ENCODE measurements at regions not wholly inside any gene's neighbourhood (a gene's known extent, or its start where the extent isn't known, plus 50 kb on each side); places are given as distances from the start of the nearest gene placed in this dataset.

GRCh38 chr3:117836296-117836695 is 1126.7 kb downstream of the TUSC7 start:
- no peak for ATAC-seq
- 25% methylated on average over 1 of the region's 1 CpG for WGBS (ENCODE audit: insufficient coverage, low coverage, low lambda C conversion rate, missing lambda C conversion rate)
- DNase-seq, result no peak
- intact Hi-C loops (cut with DNase I), result no loop called here
- Histone ChIP-seq H3K9me3 (no peaks in the 10 kb centered on the region), H3K36me3 (no peaks in the 10 kb centered on the region), H3K27me3 (no peaks in the 10 kb centered on the region), H3K27ac (no peak overlapping the region), H3K4me3 (no peak overlapping the region), H3K4me1 (no peaks in the 10 kb centered on the region)
- TF ChIP-seq POLR2A (IDR thresholded peaks at IDR 0.05), result no peak
- TF ChIP-seq, protein P1, sequence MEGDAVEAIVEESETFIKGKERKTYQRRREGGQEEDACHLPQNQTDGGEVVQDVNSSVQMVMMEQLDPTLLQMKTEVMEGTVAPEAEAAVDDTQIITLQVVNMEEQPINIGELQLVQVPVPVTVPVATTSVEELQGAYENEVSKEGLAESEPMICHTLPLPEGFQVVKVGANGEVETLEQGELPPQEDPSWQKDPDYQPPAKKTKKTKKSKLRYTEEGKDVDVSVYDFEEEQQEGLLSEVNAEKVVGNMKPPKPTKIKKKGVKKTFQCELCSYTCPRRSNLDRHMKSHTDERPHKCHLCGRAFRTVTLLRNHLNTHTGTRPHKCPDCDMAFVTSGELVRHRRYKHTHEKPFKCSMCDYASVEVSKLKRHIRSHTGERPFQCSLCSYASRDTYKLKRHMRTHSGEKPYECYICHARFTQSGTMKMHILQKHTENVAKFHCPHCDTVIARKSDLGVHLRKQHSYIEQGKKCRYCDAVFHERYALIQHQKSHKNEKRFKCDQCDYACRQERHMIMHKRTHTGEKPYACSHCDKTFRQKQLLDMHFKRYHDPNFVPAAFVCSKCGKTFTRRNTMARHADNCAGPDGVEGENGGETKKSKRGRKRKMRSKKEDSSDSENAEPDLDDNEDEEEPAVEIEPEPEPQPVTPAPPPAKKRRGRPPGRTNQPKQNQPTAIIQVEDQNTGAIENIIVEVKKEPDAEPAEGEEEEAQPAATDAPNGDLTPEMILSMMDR (IDR thresholded peaks at IDR 0.05), result no peak

DNA sequence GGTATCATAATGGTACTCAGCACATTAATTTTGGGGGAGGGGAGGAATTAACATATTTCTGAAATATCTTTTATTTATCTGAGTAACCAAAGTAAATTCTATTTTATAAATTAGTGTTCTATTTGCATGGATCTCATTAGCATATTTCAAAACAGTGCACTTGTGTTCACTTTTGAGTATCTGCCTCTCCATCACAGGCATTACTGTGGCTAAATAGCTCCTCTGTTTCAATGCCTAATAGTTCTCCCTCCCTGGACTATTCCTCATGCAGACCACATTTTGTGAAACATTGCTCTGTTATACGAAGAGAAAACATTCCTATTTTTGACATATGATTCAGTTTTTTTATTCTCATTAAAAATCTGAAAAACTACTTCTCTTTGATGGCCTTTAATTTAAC is 1127.8 kb downstream of the TUSC7 start:
- Histone ChIP-seq H3K27me3 (no peaks in the 10 kb centered on the region), H3K4me3 (no peak overlapping the region), H3K27ac (no peak overlapping the region), H3K9me3 (no peaks in the 10 kb centered on the region), H3K4me1 (no peaks in the 10 kb centered on the region), H3K36me3 (no peaks in the 10 kb centered on the region)
- ATAC-seq (no peak), DNase-seq (no peak)
- TF ChIP-seq, protein P1 (IDR thresholded peaks at IDR 0.05), result no peak
- no peak for TF ChIP-seq POLR2A (IDR thresholded peaks at IDR 0.05)
- intact Hi-C loops (cut with DNase I), result no loop called here
- WGBS (ENCODE audit: insufficient coverage, low coverage, low lambda C conversion rate, missing lambda C conversion rate), result 40% methylated on average over 1 of the region's 1 CpG

- no peak overlapping the region for H3K4me3 ChIP-seq
- TF ChIP-seq POLR2A (IDR thresholded peaks at IDR 0.05), result no peak
- TF ChIP-seq, protein P1 (IDR thresholded peaks at IDR 0.05), result no peak
- H3K27ac ChIP-seq, result no peak overlapping the region
- H3K27me3 ChIP-seq, result no peaks in the 10 kb centered on the region
- ATAC-seq (no peak), DNase-seq (no peak)
- H3K9me3 ChIP-seq, result no peaks in the 10 kb centered on the region
- no peaks in the 10 kb centered on the region for H3K36me3 ChIP-seq
- no peaks in the 10 kb centered on the region for H3K4me1 ChIP-seq
- intact Hi-C loops (cut with DNase I), result no loop called here
- 60% methylated on average over 1 of the region's 1 CpG for WGBS (ENCODE audit: insufficient coverage, low coverage, low lambda C conversion rate, missing lambda C conversion rate)
Observed at GRCh38 chr3:117842086-117842485, 1132.5 kb downstream of the TUSC7 start.

DNA sequence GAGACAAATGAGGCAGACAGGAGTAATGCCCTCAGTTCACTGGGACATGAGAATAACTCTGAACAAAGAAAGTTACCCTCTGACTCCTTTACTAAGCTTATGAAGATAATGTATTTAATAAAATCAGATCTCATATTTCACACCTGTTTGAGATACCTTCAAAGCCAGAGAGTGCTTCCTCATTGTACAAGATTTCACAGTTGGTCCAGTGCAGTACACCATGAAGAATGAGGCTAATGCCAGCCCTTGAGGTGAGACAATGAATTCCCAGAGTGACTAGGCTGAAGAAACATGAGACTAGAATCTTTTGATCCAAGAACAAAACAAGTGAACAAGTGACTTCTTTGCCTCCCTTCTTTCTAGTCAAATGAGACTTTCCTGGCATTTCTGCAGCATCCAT is 1133.8 kb downstream of the TUSC7 start:
- TF ChIP-seq POLR2A (IDR thresholded peaks at IDR 0.05), result no peak
- TF ChIP-seq, protein P1 (IDR thresholded peaks at IDR 0.05), result no peak
- H3K27ac ChIP-seq, result no peak overlapping the region

DNA sequence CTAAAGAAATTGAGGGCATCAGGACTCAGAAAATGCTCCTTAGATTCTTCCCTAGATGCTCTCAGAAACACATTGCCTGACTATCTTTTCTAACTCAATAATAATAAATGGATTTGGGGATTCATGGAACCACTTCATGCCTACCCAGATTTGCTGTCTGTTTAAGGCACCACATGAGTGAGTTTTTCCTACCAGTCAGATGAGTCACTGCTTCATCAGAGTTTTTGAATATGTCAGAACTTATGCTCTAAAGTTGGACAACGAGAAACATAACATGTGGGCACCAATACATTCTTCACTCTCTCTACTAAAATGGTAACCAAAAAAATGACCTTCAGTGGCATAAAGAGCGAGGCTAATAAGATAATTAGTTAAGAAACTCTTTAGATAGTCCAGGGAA is 1135.1 kb downstream of the TUSC7 start:
- H3K9me3 ChIP-seq, result no peaks in the 10 kb centered on the region
- no peak for DNase-seq
- no peak for ATAC-seq
- no peaks in the 10 kb centered on the region for H3K4me1 ChIP-seq
- no peak overlapping the region for H3K27ac ChIP-seq
- TF ChIP-seq, protein P1 (IDR thresholded peaks at IDR 0.05), result no peak
- no peak for TF ChIP-seq POLR2A (IDR thresholded peaks at IDR 0.05)
- intact Hi-C loops (cut with DNase I), result no loop called here
- H3K36me3 ChIP-seq, result no peaks in the 10 kb centered on the region
- H3K4me3 ChIP-seq, result no peak overlapping the region
- WGBS (ENCODE audit: insufficient coverage, low coverage, low lambda C conversion rate, missing lambda C conversion rate), result 43% methylated on average over 2 of the region's 2 CpGs
- no peaks in the 10 kb centered on the region for H3K27me3 ChIP-seq

More for the DNA sequence above, 1133.8 kb downstream of the TUSC7 start:
- Histone ChIP-seq H3K9me3 (no peaks in the 10 kb centered on the region), H3K4me3 (no peak overlapping the region), H3K36me3 (no peaks in the 10 kb centered on the region), H3K4me1 (no peaks in the 10 kb centered on the region), H3K27me3 (no peaks in the 10 kb centered on the region)
- ATAC-seq, result no peak
- no peak for DNase-seq
- intact Hi-C loops (cut with DNase I), result no loop called here

Measured in right lobe of liver (tissue), 6 donors.